Stimulated activated naive CD8-positive, alpha-beta T cell treated with anti-CD3 and anti-CD28 coated beads, Interleukin-15, Interleukin-2, amounts not matched to agents 100 U/mL and 50 U/mL, for 24 hours (primary cell): ENCODE measurements at regions not wholly inside any gene's neighbourhood (a gene's known extent, or its start where the extent isn't known, plus 50 kb on each side); places are given as distances from the start of the nearest gene placed in this dataset.

Source experiments
- ATAC-seq: fragments of 150-1000 bp; cut with Tn5 transposase; one replicate; pipeline ENCODE4 v1.10.0; 2021
- DNase-seq: peaks from one replicate; pipeline ENCODE4 v3.0.0; 2021

DNA sequence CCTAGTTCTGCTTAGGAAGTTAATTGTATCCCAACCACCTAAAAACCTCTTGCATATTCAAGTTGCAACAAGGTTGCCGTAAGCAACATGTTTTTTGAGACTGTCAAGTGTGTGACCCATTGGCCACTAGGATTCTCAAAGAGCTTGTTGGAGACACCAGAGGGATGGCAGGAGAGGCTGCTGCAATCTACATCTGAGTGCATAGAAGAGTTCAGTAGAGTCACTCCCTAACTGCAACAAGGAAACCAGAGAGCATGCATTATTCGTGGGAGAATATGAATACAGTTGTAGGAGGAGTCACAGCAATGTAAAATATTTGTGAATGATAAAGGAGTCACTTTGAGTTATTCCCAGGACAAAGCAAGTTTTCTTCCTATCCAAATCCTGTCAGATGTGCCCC lies 538.6 kb downstream of the TNS3 start:
- no peak for ATAC-seq
- no peak for DNase-seq

DNA sequence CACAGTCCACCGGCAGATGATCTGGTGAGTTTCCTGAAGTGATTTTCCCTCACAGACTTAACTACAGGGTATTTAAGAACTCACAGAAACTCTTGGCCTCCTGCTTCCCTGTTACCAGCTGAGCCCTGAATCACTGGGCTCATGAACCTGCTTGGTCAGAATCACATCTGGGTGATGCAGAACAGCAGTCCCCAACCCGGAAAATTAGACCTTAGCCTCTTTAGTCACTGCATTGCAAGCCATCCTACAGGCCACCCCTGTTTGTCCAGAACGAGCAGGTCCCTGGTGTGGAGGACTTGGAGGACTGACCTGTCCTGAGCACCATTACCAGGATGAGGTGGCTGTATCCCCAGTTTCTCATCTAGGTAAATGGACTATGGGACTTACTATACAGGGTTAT lies 539.2 kb downstream of the TNS3 start:
- DNase-seq = no peak
- ATAC-seq = no peak

DNA sequence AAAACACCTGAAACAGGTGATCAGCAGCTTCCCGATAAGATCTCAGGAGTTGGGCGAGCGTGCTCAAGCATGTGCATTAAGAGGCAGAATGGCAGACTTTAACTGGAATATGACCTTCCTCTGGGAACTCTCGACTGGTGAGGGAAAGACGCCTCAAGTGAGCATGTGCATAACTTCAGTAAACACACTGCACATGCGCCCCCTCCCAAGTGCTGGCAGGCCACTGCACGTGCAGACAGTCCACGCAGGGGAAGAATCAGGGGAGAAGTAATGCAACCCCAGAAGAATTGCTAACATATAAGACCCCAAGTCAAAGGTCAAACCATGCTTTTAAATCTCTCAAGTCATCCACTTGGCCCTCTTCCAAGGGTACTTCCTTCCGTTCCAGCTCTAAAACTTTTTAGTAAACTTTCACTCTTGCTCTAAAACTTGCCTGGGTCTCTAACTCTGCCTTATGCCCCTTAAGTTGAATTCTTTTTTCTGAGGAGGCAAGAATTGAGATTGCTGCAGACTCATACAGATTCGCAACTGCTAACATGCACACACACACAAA lies 541.0 kb downstream of the TNS3 start:
- no peak for DNase-seq

DNA sequence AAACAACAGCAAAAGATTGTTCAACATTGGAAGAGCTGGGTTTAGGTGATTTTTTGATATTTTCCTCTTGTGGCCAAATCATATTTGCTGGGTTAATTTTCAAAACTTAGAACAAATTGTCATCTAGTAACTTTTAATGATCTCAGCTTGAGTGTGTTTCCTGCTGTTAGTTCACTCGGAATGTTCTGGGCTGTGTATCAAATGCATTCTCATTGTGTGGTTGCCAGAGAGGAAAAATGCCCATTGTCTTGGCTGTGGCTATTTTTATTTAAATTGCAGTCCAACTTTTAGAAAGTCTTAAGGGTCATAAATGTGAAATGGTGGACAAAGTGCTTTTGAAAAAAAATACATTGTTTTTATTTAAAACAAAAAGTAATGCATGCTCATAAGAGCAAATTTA lies 542.0 kb downstream of the TNS3 start:
- ATAC-seq = no peak
- DNase-seq = no peak

More for the DNA sequence above, 541.0 kb downstream of the TNS3 start:
- no peak for ATAC-seq

DNA sequence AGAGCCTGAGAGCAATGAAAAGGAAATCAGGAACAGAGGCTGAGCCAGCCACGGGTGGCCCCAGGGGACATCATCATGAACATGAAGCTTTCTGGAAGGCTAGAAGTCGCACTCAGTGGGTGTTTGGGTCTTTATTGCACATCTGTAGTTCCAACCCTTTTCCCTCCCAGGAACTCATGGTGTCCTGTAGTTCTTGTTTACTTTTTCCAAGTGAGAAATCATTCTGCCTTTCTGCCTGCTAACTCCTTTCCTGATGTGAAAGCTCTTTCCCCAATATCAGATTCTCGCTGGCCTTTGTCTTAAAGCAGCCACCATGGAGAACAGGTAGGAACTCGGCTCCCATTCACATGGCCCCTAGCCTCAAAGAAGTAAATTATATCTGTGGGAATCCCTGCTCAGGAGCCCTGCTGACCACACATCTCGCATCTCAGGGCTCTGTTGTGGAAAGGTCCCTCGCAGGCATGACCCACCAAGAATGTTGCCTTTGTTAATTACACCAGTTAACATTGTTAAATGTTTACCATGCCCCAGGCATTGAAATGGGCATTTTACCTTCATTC lies 542.7 kb downstream of the TNS3 start:
- ATAC-seq (no peak), DNase-seq (no peak)

DNA sequence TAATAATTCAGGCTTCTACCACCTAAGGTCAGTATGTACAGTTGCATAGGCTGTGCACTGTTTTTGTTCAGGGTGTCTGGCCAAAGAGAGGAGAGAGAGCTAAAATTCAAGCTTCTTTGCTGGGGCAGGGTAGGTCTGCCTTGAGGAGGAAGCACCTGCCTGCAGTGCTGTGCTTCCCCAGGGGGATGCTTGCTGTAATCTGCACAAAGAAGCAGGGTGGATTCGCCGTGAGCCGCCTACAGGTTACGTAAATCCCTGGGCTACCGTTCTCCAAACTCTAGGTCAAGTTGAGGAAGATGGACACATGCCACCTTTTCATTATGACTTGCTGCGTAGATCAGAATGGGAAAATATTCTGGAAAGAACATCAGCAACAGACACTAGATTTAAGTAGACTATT lies 543.3 kb downstream of the TNS3 start:
- ATAC-seq (no peak), DNase-seq (no peak)

DNA sequence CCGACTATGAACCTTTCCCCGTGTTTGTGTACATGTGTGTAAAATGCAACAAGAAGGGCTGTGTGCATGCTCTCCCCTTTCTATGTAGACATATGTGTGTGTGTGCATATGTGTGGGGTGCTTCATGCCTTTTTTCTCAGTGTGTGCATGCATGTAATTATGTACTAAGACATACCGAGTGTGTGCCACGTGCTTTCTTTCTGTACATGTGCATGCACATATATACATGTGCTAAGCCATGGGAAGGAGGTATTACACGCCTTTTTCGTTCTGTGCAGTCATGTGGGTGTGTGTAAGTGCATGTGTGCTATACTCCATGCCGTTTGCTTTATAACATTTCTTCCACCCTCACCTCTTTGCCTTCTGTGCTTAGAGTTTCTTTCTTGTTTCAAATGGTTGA lies 544.3 kb downstream of the TNS3 start:
- ATAC-seq (no peak), DNase-seq (no peak)

DNA sequence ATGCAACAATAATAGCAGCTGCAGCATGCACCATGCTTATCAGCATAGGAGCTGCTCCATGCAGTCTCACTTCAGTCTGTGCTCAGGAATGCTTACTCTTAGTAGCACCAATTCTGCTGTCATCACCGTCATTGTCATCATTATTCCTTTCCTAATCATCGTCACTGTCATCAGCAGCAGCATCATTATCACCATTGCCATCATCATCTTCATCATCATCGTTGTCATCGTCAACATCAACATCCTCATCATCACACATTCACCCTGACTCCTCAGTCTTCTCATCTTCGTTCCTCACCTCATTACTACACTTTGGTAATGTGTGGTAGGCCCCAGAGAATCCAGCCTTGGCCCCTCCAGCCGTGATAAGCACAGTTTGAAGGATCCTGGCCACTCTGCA lies 545.0 kb downstream of the TNS3 start:
- ATAC-seq = no peak

DNA sequence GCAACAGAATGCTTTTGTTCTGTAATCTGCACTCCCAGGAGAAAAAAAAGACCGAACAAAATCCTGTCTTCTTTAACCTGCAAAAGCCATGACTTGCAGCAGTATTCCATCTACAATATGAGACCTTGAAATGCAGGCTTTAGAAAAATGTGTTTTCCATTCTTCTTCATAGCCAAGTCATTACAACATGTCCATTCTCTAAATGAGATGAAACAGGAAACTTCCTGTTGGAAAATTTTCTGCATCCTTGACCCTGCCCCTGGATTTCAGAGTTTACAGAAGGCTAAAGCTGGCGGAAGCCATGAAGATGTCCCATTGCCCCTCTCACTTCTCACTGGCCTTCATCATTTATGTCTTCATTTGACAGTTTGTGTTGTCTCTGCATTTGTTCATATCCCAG lies 546.4 kb downstream of the TNS3 start:
- ATAC-seq = no peak
- DNase-seq = no peak

More for the DNA sequence above, 545.0 kb downstream of the TNS3 start:
- DNase-seq = no peak

DNA sequence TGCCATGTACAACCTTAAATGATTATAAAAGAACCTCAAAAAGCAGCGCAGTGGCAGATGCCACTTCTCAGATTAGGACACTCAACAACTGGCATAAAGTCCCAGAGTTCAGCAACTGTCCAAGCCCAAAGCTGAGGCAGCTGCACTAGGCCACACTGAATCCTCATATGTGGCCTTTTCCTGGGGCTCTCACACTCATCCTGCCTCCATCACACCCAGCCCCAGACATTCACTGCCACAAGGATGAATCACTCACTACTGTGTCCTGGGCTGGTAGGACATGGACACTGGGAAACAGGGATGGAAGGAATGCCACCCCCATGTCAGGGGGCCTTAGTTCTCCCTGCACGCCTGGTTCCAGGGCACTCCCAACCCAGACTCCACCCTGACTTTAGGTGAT lies 547.7 kb downstream of the TNS3 start:
- ATAC-seq (no peak), DNase-seq (no peak)

DNA sequence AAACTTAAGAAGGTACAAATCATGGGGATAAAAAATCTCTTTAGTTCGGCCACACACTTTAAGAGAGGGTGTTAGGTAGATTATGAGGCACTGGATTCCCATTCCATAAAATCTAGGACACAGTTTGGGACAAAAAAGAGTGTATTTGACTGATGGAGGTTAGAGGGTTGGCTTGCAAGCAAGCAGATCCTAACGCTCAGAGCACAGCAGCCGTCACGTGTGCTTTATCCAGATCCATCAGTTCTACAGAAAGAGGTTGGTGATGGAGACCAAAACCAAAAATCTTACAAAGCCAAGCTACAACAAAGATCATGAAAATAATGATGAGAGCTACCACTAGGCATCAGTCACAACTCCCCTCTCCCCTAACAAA lies 549.4 kb downstream of the TNS3 start:
- no peak for ATAC-seq
- no peak for DNase-seq

DNA sequence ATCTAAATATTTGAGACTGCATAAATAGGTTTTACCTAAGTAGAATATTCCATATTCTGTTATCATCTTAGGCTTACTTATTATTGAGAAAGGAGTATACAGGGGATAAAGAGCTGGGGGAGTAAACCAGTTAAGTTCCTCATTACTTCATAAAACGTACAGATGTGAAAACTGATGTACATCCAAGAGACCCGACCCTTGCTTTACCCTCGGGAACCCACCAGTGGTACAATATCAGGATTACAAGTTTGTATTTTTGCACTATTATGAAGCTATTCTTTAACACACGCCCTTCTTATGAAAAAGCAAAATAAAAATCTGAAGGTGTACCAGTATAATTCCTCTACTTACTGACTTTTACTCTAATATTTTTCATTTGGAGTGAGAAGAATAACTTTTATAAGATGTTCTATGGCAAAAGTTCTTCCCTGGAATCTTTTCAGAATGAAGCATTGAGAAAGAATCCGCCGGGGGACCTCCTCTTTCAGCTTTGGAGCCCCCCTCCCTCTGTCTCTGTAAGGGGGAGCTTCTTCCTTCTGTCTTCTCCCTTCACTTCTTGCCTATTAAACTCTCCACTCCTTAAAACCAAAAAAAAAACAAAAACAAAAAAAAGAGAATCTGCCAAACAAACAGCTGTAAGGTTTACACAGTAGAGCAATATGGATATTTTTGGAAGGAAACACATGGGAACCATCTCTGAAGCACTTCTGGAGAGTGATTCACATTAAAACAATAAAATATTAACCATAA lies 550.0 kb downstream of the TNS3 start:
- ATAC-seq (no peak), DNase-seq (no peak)

DNA sequence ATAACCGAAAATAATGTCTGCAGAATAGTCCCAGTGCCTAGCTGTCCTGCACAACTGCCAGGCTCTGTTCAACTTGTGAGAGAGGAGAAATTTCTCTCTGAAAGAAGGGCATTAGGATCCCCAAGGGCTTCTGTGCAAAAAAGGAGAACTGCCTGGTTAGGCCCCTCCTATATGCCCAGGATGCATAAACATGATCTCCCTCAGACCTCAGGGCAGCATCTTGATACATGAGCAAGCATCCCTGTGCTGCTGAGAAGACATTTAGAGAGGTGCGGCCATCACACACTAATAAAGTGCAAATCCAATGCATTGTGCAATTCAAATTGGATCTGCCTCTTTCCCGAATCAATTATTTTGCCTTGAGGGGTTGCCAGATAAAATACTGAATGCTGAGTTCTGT lies 553.6 kb downstream of the TNS3 start:
- no peak for ATAC-seq
- DNase-seq = no peak

DNA sequence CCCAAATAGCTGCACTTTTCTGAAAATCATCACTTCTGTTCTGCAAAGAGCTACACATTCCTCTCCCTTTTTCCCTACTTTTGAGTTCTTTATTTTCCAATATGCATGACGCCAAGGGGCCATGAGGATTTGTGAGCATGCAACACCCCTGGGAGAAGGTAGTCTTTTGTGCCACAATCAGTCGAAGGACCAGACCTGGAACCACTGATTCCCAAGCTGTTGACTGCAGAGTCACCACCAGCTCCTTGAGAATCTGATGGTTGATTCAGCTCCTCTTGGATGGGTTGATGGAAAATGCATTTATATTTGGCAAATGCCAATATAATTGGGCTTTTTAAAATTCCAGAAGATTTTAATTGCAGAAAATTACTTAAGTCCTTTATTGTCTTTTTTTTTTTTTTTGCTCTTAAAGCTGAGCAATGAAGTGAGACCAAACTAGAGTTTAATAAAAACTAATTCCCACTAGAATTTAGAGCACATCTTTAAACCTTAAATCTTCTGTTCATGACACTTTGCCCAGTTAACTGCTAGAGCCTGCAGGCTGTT lies 554.1 kb downstream of the TNS3 start:
- no peak for DNase-seq
- no peak for ATAC-seq

DNA sequence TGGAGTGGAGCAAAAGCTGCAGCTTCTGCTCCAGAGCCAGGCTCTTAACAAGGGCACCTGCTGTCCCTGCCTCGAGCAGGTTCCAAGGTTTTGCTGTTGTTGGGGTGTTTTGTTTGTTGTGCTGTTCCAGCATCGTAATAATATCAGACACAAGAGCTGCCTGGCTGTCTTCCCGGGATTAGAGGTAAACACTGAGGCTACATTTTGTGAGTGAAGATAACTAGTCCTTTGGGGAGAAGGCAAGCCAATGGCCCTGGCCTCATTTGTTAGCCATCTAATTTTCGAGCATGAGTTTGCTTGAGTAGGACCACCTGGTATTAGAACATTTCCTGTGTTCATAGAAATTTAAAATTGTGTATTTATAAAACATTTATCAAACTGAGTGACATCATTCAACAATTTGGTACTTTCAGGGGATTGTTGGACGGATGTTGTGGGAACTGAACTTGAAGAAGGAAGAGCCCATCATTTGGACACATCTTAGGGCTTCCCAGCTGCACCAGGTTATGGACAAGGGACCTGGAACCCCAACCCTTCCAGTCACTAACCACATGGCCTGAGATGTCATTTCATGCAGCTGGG lies 555.0 kb downstream of the TNS3 start:
- ATAC-seq (no peak), DNase-seq (no peak)

DNA sequence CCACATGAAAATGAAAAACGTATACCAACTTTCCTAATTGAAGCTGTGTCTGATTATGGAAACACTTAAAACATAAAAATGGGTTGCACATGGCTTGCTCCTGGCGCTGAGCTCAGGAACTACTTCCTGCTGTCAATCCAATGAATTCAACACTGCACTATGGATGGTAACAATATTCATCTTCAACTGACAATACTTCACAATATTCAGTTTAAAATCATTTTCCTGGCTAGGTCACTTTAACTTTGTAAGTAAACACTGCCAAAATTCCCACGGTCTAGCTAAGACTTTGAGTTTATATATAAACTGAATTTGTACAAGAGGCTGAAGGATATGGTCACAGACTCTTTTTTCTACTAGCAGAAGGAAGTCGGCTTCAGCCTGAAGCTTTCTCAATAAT lies 556.9 kb downstream of the TNS3 start:
- ATAC-seq (no peak), DNase-seq (no peak)

DNA sequence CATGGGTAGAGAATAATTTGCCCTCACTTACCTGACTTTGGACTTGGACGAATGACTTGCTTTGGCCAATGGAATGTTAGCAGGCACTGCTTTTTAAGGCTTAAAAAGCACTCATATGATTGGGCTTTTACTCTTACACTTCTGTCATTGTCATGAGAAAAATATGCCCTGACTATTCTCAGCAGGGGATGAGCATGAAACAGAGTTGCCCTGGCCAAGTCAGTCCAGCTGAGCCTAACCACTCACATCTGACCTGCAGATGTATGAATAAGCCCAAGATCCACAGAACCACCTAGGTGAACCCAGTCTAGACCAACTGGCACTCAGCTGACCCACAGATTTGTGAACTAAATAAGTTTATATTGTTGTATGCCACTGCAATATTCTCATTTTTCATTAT lies 573.5 kb downstream of the TNS3 start:
- ATAC-seq (no peak), DNase-seq (no peak)

DNA sequence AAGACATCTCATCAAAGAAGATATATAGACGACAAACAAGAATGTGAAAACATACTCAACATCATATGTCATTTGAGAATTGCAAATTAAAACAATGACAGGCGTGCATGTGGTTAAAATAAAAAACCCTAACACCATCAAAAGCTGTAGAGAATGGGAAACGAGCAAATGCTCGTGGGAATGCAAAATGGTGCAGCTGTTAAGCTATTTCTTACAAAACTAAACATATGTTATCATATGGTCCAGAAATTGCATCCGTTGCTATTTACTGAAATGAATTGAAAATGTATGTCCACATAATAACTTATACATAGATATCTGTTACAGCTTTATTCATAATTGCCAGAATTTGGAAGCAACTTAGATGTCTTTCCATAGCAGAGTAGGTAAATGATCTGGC lies 574.4 kb downstream of the TNS3 start:
- no peak for DNase-seq

DNA sequence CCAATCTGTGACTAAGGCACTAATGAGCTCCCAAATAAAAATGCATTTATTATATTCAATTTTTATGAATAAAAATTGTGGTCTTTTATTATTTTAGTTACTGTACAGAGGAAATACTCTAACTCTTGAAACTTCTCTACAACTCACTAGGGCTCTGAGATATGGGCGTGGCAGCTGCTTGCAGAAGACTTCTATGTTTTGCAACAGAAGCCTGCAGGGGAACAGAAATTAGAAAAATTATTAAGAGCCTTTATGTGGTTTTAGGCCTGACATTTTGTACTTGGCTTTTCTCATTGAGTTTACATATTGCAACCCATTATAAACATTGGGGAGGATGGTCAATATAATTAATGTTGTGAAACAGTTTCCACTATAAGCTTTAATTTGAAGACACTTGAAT lies 581.4 kb downstream of the TNS3 start:
- no peak for ATAC-seq
- no peak for DNase-seq

More for the DNA sequence above, 574.4 kb downstream of the TNS3 start:
- ATAC-seq = no peak

DNA sequence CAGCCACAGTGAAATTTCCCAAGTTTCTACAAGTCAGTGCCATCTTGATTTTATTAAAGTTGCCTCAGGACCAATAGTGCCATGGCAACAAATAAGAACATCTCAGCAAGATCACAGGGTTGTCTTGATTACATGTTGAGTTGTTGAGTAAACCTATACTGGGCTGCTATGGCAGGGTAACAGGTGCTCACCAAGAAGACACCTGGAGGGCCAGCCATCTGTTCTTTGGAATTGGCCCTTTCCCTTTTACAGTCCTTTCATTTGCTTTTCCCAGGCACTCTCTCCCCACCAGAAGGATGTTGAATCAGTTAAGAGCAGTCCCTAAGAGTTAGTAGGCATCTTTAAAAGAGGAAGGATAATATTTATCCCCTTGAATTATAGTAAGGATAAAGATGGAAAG lies 582.0 kb downstream of the TNS3 start:
- DNase-seq = no peak
- no peak for ATAC-seq

DNA sequence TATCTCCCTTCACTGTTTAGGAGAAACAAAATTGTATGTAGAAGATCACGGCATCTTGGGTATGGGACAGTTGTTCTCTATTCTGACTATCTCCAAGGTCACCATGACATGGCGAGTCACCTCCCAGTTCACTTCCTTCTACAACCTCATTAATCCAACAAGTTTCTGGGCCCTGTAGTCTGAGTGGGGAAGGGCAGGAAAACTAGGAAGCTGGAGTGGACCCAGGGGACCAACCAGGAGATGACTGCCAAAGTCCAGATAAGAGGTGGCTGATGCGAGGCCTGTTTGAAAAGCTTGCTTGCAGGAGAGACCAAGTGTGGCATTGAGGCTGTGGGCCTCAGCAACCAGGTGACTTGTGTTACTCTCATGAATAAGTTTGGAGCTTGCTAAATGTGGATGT lies 584.9 kb downstream of the TNS3 start:
- DNase-seq = no peak
- no peak for ATAC-seq

DNA sequence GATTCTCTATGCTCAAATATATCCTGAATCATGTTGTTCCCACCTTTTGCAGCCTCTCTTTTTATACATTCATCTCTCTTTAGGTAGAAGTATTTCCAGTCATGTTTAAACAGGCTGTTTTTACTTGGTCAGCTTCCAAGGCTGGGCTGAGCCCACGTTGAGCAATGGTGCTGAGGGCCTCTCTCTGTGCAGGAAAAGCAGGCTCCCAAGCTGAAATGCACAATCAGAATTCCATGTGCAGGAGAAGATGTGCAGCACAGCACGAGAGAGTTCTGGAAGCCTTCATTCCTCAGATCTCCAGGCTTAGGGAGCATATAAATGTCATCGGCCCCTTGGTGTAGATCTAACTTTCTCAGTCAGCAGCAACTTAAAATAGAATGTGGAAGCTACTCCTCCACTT lies 588.5 kb downstream of the TNS3 start:
- ATAC-seq (no peak), DNase-seq (no peak)

DNA sequence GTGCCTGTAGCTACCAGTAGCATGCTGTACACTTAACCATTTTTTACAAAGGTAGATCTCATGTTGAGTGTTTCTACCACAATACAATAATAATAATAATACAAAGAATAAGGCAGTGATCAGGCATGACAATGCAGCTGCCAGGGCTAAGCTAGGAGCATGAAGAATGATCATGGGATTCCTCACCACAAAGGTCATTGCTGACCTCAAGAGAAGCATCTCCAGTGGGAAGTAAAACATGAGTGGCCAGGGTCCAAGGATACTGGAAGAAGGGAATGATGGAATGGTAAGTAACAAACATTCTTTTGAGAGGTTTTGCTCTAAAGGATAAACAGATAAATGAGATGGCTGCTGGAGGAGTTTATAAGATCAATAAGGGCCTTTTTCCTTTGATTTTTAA lies 591.1 kb downstream of the TNS3 start:
- no peak for DNase-seq
- ATAC-seq = no peak

DNA sequence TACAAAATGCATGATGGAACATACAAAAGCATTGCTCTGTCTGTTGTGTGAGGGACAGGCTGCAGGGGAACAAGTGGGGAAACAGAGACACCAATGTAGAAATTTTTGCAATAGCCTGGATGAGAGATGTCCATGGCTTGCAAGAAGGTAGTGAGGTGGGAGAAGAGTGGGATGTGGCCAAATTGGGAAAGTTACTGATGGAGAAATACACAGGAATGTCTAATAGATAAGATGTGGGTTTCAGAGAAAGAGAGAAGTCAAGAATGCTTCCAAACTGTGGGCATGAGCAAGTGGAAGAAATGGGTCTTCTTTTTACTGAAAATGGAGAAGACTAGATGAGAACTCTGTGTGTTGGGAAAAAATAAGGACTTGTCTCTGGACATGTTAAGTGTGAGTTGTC lies 592.7 kb downstream of the TNS3 start:
- ATAC-seq = no peak

More for the DNA sequence above, 592.7 kb downstream of the TNS3 start:
- no peak for DNase-seq
